SU-DHL-6 (cell line): ENCODE measurements at regions not wholly inside any gene's neighbourhood (a gene's known extent, or its start where the extent isn't known, plus 50 kb on each side); places are given as distances from the start of the nearest gene placed in this dataset.

ENCODE experiments used
- H2AFZ ChIP-seq: fragments of 200-600 bp; sonication (generic); 2 replicates; pipeline ENCODE4 v1.6.1; 2014; ENCODE audit warnings: low read depth, mild to moderate bottlenecking, moderate library complexity, mixed read lengths, antibody characterized with exemption, low read length; ENCODE audit not compliant: severe bottlenecking
- H3F3A ChIP-seq: fragments of 200-600 bp; shearing (Covaris generic); 2 replicates; pipeline ENCODE4 v1.6.0; 2016; ENCODE audit warnings: antibody characterized with exemption, mild to moderate bottlenecking; ENCODE audit not compliant: insufficient read depth
- H3K27ac ChIP-seq: fragments of 200-600 bp; sonication (generic); 2 replicates; pipeline ENCODE4 v1.5.1; 2016; ENCODE audit warnings: low read depth, mild to moderate bottlenecking, low read length, moderate library complexity, mixed read lengths
- H3K27me3 ChIP-seq: fragments of 200-600 bp; sonication (generic), shearing (Covaris generic); 2 replicates; pipeline ENCODE4 v1.6.0; 2014; ENCODE audit warnings: mild to moderate bottlenecking, low read length
- H3K36me3 ChIP-seq: fragments of 200-600 bp; sonication (generic); 2 replicates; pipeline ENCODE4 v1.6.1; 2014; ENCODE audit warnings: mild to moderate bottlenecking, low read length, mixed read lengths
- H3K4me2 ChIP-seq: fragments of 300-600, 200-600 bp; shearing (Covaris generic), sonication (generic); 2 replicates; pipeline ENCODE4 v1.6.0; 2014; ENCODE audit warnings: low read length, low read depth, mild to moderate bottlenecking; ENCODE audit not compliant: poor library complexity, severe bottlenecking
- H3K4me3 ChIP-seq: fragments of 200-600 bp; sonication (generic); 2 replicates; pipeline ENCODE4 v1.5.1; 2014; ENCODE audit warnings: antibody characterized with exemption, low read length, mild to moderate bottlenecking, mixed read lengths; ENCODE audit not compliant: insufficient read depth, poor library complexity, severe bottlenecking
- H3K79me2 ChIP-seq: fragments of 200-600 bp; sonication (generic); 2 replicates; pipeline ENCODE4 v1.6.1; 2014; ENCODE audit warnings: mild to moderate bottlenecking, low read length, moderate library complexity; ENCODE audit not compliant: insufficient read depth
- H3K9ac ChIP-seq: fragments of 200-600 bp; sonication (generic); 2 replicates; pipeline ENCODE4 v1.7.0; 2014; ENCODE audit warnings: mild to moderate bottlenecking, low read length
- H3K9me2 ChIP-seq: fragments of 200-600 bp; sonication (generic); replicated peaks from 2 replicates; pipeline ENCODE4 v1.6.1; 2014; ENCODE audit warnings: low read length; ENCODE audit not compliant: insufficient read depth
- H3K9me3 ChIP-seq: fragments of 200-600 bp; sonication (generic); 2 replicates; pipeline ENCODE4 v1.6.1; 2014; ENCODE audit warnings: low read length, mixed read lengths; ENCODE audit not compliant: insufficient read depth
- H4K20me1 ChIP-seq: fragments of 200-600 bp; sonication (generic); 2 replicates; pipeline ENCODE4 v1.6.1; 2014; ENCODE audit warnings: low read depth, mild to moderate bottlenecking, antibody characterized with exemption, low read length, moderate library complexity, mixed read lengths
- EZH2phosphoT487 ChIP-seq: fragments of 200-600 bp; sonication (generic), shearing (Covaris generic); conservative IDR thresholded peaks from 2 replicates; pipeline ENCODE4 v1.6.1; 2018; ENCODE audit warnings: mild to moderate bottlenecking, antibody characterized with exemption, low read length, moderate library complexity, mixed read lengths
- TF ChIP-seq, protein P1 (sequence below): fragments of 200-600 bp; sonication (generic); IDR thresholded peaks from one replicate; pipeline ENCODE4 v1.5.1; 2017; ENCODE audit warnings: antibody characterized with exemption, mild to moderate bottlenecking, low read length, moderate library complexity; ENCODE audit not compliant: insufficient read depth, poor library complexity, severe bottlenecking

GRCh38 chr3:153103406-153103945, 58.5 kb upstream of the RAP2B start:
- H4K20me1 ChIP-seq, result no peaks in the 10 kb centered on the region
- no peak overlapping the region for H3K9ac ChIP-seq
- H3F3A ChIP-seq, result no peaks in the 10 kb centered on the region
- no peaks in the 10 kb centered on the region for H3K79me2 ChIP-seq
- no peaks in the 10 kb centered on the region for H3K9me2 ChIP-seq
- no peaks in the 10 kb centered on the region for H3K9me3 ChIP-seq
- H3K4me2 ChIP-seq, result no peak overlapping the region
- H3K27me3 ChIP-seq, result no peaks in the 10 kb centered on the region
- TF ChIP-seq, protein P1, sequence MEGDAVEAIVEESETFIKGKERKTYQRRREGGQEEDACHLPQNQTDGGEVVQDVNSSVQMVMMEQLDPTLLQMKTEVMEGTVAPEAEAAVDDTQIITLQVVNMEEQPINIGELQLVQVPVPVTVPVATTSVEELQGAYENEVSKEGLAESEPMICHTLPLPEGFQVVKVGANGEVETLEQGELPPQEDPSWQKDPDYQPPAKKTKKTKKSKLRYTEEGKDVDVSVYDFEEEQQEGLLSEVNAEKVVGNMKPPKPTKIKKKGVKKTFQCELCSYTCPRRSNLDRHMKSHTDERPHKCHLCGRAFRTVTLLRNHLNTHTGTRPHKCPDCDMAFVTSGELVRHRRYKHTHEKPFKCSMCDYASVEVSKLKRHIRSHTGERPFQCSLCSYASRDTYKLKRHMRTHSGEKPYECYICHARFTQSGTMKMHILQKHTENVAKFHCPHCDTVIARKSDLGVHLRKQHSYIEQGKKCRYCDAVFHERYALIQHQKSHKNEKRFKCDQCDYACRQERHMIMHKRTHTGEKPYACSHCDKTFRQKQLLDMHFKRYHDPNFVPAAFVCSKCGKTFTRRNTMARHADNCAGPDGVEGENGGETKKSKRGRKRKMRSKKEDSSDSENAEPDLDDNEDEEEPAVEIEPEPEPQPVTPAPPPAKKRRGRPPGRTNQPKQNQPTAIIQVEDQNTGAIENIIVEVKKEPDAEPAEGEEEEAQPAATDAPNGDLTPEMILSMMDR, result no peak
- TF ChIP-seq EZH2phosphoT487, result no peak
- no peak overlapping the region for H3K27ac ChIP-seq
- H2AFZ ChIP-seq, result no peak overlapping the region
- H3K36me3 ChIP-seq, result no peaks in the 10 kb centered on the region
- no peak overlapping the region for H3K4me3 ChIP-seq

DNA sequence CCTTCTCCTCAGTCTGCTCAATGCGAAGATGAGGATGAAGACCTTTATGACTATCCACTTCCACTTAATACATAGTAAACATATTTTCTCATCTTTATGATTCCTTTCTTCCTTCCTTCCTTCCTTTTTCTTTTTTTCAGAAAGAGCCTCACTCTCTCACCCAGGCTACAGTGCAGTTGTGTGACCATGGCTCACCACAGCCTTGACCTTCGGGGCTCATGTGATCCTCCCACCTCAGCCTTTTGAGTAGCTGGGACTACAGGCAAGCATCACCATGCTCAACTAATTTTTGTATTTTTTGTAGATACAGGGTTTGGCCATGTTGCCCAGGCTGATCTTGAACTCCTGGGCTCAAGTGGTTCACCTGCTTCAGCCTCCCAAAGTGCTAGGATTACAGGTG, 52.0 kb upstream of the RAP2B start:
- Histone ChIP-seq H3K36me3 (no peaks in the 10 kb centered on the region), H3K9ac (no peak overlapping the region)

GRCh38 chr3:153111016-153111415, 51.0 kb upstream of the RAP2B start:
- Histone ChIP-seq H2AFZ (no peak overlapping the region), H3K9ac (no peak overlapping the region), H3K27me3 (no peaks in the 10 kb centered on the region), H3K27ac (no peak overlapping the region), H3K4me3 (no peak overlapping the region), H3K4me2 (no peak overlapping the region), H3K79me2 (no peaks in the 10 kb centered on the region), H3K36me3 (no peaks in the 10 kb centered on the region), H3F3A (no peaks in the 10 kb centered on the region), H3K9me3 (no peaks in the 10 kb centered on the region), H3K9me2 (no peaks in the 10 kb centered on the region), H4K20me1 (no peaks in the 10 kb centered on the region)
- TF ChIP-seq, protein P1, result no peak
- no peak for TF ChIP-seq EZH2phosphoT487

More for the DNA sequence above, 52.0 kb upstream of the RAP2B start:
- TF ChIP-seq, protein P1, result no peak
- no peak for TF ChIP-seq EZH2phosphoT487
- Histone ChIP-seq H3K9me2 (no peaks in the 10 kb centered on the region), H4K20me1 (no peaks in the 10 kb centered on the region), H3F3A (no peaks in the 10 kb centered on the region), H3K4me3 (no peak overlapping the region), H2AFZ (no peak overlapping the region), H3K9me3 (no peaks in the 10 kb centered on the region), H3K79me2 (no peaks in the 10 kb centered on the region), H3K27ac (no peak overlapping the region), H3K4me2 (no peak overlapping the region), H3K27me3 (no peaks in the 10 kb centered on the region)
